Stimulated activated naive B cell treated with anti-CD40 and anti-IgM and Interleukin-4, amounts not matched to agents 10 μg/mL and 1 μg/mL and 100 μg/mL, for 72 hours (primary cell): ENCODE measurements at regions not wholly inside any gene's neighbourhood (a gene's known extent, or its start where the extent isn't known, plus 50 kb on each side); places are given as distances from the start of the nearest gene placed in this dataset.
A peak's percentile ranks its signal among the peaks of the same experiment; 100 is the strongest.

ENCODE experiments used
- ATAC-seq, 2 donors: fragments of 150-1000 bp; cut with Tn5 transposase; replicated peaks; 2 replicates each; pipeline ENCODE4 v1.10.0; 2021; ENCODE audit warnings: moderate library complexity in 1 of 2
- DNase-seq: peaks from one replicate; pipeline ENCODE4 v3.0.0; 2021
- H3K27ac Mint-ChIP-seq: one replicate; pipeline ENCODE4 v1.8.0; 2022; ENCODE audit warnings: mild to moderate bottlenecking, mixed read lengths
- H3K27me3 Mint-ChIP-seq, 2 donors: one replicate each; pipeline ENCODE4 v1.8.0; 2022; ENCODE audit warnings: mixed read lengths in 2 of 2
- H3K36me3 Mint-ChIP-seq, 2 donors: one replicate each; pipeline ENCODE4 v1.8.0; 2022; ENCODE audit warnings: mixed read lengths in 2 of 2, mild to moderate bottlenecking in 1 of 2
- H3K4me1 Mint-ChIP-seq, 2 donors: one replicate each; pipeline ENCODE4 v1.8.0; 2022; ENCODE audit warnings: mixed read lengths in 2 of 2, mild to moderate bottlenecking in 1 of 2
- H3K4me3 Mint-ChIP-seq, 2 donors: one replicate each; pipeline ENCODE4 v1.8.0; 2022; ENCODE audit warnings: mild to moderate bottlenecking in 2 of 2, mixed read lengths in 2 of 2, moderate library complexity in 1 of 2
- H3K9me3 Mint-ChIP-seq, 2 donors: one replicate each; pipeline ENCODE4 v1.8.0; 2022; ENCODE audit warnings: mixed read lengths in 2 of 2, mild to moderate bottlenecking in 1 of 2

DNA sequence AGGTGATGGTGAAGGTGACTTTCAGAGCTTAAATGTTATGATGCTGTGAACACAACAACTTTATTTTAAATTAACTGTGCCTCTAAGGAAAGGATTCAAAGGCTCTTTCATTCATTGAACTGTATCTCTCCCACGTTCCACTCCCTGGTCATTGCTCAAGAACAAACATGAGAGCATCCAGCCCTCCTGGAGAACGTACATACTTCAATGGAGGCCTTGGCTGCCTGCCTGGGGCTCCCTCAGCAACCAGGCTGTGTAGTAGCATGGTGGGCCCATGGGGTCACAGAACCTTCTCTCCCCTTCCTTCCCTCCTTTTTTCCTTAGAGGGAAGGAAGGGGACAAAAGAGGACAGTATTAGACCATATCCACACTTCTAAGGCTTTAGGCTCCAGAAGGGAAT lies 234.3 kb downstream of the CDC5L start:
- H3K4me3 Mint-ChIP-seq = no peak overlapping the region
- H3K9me3 Mint-ChIP-seq = no peaks in the 10 kb centered on the region
- H3K36me3 Mint-ChIP-seq = no peaks in the 10 kb centered on the region
- peaks cover 10 to 27% of the 10 kb centered on the region in 2 donors for H3K4me1 Mint-ChIP-seq
- ATAC-seq (no peak), DNase-seq (no peak)
- no peak overlapping the region for H3K27ac Mint-ChIP-seq
- peaks cover 0 to 5% of the 10 kb centered on the region in 2 donors for H3K27me3 Mint-ChIP-seq

DNA sequence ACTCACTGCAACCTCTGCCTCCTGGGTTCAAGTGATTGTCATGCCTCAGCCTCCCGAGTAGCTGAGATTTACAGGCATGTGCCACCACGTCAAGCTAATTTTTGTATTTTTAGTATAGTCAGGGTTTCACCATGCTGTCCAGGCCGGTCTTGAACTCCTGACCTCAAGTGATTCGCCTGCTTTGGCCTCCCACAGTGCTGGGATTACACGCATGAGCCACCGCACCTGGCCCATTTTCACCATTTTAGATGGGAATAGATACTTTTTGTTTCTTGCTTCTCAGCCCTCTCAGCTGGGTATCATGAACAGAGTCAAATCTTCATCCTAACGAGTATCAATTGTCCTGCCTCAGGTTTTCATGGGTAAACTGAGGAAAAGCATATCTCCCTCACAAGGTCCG lies 235.0 kb downstream of the CDC5L start:
- peaks cover 15 to 34% of the 10 kb centered on the region in 2 donors for H3K4me1 Mint-ChIP-seq
- no peaks in the 10 kb centered on the region for H3K36me3 Mint-ChIP-seq
- DNase-seq = no peak
- peaks cover 0 to 5% of the 10 kb centered on the region in 2 donors for H3K27me3 Mint-ChIP-seq
- ATAC-seq = no peak
- no peaks in the 10 kb centered on the region for H3K9me3 Mint-ChIP-seq
- no peak overlapping the region for H3K4me3 Mint-ChIP-seq
- no peak overlapping the region for H3K27ac Mint-ChIP-seq

DNA sequence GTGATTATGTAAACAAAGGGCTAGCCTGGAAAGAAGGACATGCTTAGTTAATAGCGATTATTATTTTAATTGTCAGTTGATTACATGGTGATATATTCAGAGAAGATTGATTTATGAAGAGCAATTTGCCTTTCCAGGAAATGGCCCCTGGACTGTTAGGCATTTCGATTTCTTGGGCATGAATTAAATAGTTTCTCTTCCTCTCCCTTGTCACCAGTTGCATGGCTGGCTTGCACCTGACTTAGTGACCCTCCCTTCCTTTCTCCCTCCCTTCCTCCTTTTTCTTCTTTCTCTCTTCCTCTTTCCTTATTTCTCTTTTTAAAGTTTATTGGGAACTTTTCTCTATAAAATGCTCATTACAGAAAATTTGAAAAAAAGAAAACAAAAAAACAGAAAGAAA lies 235.4 kb downstream of the CDC5L start:
- DNase-seq (no peak), ATAC-seq (no peak)
- Mint-ChIP-seq H3K27ac (no peak overlapping the region), H3K36me3 (no peaks in the 10 kb centered on the region), H3K4me3 (no peak overlapping the region), H3K4me1 (peaks cover 15 to 36% of the 10 kb centered on the region in 2 donors), H3K9me3 (no peaks in the 10 kb centered on the region), H3K27me3 (peaks cover 0 to 5% of the 10 kb centered on the region in 2 donors)

DNA sequence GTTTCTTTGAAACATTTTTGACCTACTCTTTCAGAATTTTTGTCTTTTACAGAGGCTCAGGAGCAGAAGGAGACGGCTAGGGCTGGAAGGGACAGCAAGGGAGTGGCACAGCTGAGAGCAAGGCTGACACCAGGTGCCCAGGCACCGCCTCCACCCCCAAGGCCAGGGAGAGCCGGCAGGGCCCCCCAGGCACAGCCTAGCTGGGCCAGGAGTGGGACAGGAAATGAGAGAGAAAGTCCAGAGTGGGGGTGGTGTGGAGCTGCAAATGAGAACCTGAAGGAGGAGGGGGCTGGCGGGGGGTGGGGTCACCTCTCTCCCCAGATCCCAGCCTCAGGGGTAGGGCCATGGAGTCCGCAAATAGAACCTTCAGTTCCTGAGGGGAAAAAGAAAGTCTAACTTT lies 236.7 kb downstream of the CDC5L start:
- H3K4me3 Mint-ChIP-seq = no peak overlapping the region
- peaks cover 13 to 30% of the 10 kb centered on the region in 2 donors for H3K4me1 Mint-ChIP-seq
- no peaks in the 10 kb centered on the region for H3K27me3 Mint-ChIP-seq
- DNase-seq (no peak), ATAC-seq (no peak)
- no peaks in the 10 kb centered on the region for H3K9me3 Mint-ChIP-seq
- no peaks in the 10 kb centered on the region for H3K36me3 Mint-ChIP-seq
- no peak overlapping the region for H3K27ac Mint-ChIP-seq

DNA sequence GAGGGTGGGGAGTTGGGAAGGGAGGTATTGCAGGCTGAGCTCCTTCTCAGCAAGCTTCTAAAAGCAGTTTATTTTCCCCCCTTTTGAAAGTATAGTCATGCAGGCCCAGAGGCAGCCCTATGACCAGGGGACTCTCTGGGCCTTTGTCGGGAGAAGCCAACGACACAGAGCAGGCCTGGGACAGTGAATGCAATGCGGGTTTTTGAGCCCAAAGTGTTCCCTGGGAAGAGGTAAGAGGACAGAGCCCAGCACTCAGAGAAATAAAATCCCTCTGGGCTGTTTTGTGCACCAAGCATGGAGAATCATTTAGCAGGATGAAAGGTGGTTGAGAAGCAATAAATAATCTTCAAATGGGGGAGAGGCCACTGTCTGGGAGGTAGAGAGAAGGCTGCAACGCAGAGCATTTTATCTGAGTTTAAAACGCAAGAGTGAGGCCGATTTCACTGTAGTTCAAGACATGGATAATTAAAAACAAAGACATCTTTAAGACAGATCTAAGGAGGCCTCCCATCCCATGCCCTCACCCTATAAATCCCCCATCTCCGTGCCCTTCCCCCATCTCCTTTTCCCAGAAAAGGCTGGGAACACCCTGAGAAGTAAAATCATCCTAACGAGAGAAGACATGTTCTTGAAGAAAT lies 237.5 kb downstream of the CDC5L start:
- H3K27me3 Mint-ChIP-seq = peaks cover 2 to 4% of the 10 kb centered on the region in 2 donors
- peaks cover 13 to 30% of the 10 kb centered on the region in 2 donors for H3K4me1 Mint-ChIP-seq
- H3K9me3 Mint-ChIP-seq = no peaks in the 10 kb centered on the region
- no peak overlapping the region for H3K27ac Mint-ChIP-seq
- no peak overlapping the region for H3K4me3 Mint-ChIP-seq
- ATAC-seq (no peak), DNase-seq (no peak)
- H3K36me3 Mint-ChIP-seq = no peaks in the 10 kb centered on the region

DNA sequence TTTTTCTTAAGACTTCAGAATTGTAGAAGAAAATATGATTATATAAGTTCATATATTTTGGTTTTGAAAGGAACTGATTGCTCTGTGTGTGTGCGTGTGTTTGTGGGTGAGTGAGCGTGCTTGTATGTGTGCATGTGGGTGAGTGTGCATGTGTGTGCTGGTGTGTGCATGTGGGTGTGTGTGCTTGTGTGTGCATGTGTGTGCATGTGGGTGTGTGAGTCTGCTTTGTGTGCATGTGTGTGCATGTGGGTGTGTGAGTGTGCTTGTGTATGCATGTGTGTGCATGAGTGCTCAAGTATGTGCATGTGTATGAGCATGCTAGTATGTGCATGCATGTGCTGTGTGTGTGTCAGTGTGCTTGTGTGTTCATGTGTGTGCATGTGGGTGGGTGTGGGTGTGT lies 238.5 kb downstream of the CDC5L start:
- ATAC-seq (no peak), DNase-seq (no peak)
- H3K27ac Mint-ChIP-seq = no peak overlapping the region
- no peaks in the 10 kb centered on the region for H3K36me3 Mint-ChIP-seq
- H3K27me3 Mint-ChIP-seq = peaks cover 4 to 5% of the 10 kb centered on the region in 2 donors
- H3K4me1 Mint-ChIP-seq = peaks cover 13 to 30% of the 10 kb centered on the region in 2 donors
- no peak overlapping the region for H3K4me3 Mint-ChIP-seq
- H3K9me3 Mint-ChIP-seq = no peaks in the 10 kb centered on the region

DNA sequence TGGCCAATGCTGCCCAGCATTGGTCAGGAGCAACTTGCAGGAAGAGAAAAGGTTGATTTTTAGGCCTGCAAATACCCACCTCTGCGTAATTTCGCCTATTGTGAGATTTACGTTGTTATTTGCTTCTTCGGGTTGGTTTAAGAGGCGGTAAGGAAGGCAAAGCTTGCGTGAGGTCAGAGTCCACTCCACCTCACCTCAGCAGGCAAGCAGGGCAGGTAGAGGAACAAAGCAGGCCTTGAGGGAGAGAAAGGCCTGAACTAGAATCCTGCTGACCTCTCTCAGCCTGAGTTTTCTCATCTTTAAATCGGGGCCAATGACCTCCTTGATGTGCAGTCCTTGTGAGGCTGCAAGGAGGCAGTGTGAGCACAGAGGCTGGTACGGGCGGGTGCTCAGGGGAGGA lies 239.1 kb downstream of the CDC5L start:
- H3K9me3 Mint-ChIP-seq = no peaks in the 10 kb centered on the region
- no peak overlapping the region for H3K27ac Mint-ChIP-seq
- peaks cover 4 to 5% of the 10 kb centered on the region in 2 donors for H3K27me3 Mint-ChIP-seq
- no peak overlapping the region for H3K4me3 Mint-ChIP-seq
- no peak for DNase-seq
- no peak for ATAC-seq
- H3K36me3 Mint-ChIP-seq = no peaks in the 10 kb centered on the region
- peaks cover 13 to 30% of the 10 kb centered on the region in 2 donors for H3K4me1 Mint-ChIP-seq

DNA sequence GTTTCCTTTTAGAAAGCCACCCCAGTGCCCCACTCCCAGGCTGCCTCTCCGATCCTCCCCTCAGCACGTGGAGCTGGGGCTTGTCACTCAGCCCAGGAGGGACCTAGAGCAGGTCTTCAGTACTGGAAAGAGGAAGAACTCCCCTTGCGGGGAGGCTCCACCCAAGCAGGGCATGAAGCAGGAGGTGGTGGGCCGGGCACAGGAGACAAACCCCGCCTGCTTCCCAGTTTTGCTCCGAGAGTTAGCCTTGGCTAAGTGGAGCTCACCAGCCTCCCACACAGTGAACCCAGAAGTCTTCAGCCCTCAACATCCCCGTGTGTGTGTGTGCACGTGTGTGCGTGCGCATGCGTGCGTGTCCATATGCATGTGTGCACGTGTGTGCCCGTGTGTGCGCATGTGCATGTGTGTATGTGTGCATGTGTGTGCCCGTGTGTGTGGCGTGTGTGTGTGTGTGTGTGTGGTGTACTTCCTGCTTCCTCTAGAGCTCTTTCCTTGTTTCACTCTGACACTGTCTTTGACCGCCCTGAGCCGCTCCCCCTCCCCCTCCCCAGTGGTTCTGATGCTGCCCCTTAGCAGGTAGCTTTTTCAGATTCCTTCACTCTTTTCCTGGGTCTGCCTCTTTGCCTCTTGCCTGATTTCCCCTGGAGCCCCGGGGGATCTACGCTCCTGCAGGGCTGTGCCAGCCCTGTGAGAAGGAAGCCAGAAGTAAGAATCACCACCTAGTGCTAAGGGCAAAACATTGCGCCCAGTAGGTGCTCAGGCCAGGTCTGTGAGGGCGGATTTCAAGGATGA lies 239.8 kb downstream of the CDC5L start:
- H3K36me3 Mint-ChIP-seq = no peaks in the 10 kb centered on the region
- no peak overlapping the region for H3K27ac Mint-ChIP-seq
- H3K4me1 Mint-ChIP-seq = peaks cover 13 to 30% of the 10 kb centered on the region in 2 donors
- H3K27me3 Mint-ChIP-seq = peaks cover 4 to 5% of the 10 kb centered on the region in 2 donors
- DNase-seq (peak; percentile 2), ATAC-seq (peak; percentile 69 to 77)
- no peaks in the 10 kb centered on the region for H3K9me3 Mint-ChIP-seq
- peak overlapping the region in 1 of 2 donors; percentile 36 for H3K4me3 Mint-ChIP-seq

DNA sequence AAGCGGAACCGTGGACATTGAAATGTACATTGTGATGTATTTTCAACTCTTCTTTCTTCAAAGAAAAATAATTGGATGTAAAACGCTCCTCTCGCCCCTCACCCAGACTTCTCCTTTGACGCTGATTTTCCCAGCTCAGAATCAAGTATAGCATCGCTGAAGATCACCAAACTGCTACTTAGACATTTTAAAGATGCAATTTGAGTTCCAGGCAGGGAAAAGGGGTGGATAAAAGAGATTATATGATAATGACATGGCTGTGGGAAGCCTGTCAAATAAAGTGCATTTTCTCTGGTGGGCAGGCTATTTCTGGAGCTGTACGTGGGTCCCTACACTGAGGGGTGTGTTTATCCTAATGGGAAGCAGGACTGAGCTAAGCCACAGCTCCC lies 240.4 kb downstream of the CDC5L start:
- Mint-ChIP-seq H3K9me3 (no peaks in the 10 kb centered on the region), H3K27ac (no peak overlapping the region), H3K4me1 (peaks cover 13 to 27% of the 10 kb centered on the region in 2 donors), H3K27me3 (peaks cover 4 to 5% of the 10 kb centered on the region in 2 donors), H3K4me3 (no peak overlapping the region), H3K36me3 (no peaks in the 10 kb centered on the region)
- ATAC-seq = no peak
- no peak for DNase-seq

DNA sequence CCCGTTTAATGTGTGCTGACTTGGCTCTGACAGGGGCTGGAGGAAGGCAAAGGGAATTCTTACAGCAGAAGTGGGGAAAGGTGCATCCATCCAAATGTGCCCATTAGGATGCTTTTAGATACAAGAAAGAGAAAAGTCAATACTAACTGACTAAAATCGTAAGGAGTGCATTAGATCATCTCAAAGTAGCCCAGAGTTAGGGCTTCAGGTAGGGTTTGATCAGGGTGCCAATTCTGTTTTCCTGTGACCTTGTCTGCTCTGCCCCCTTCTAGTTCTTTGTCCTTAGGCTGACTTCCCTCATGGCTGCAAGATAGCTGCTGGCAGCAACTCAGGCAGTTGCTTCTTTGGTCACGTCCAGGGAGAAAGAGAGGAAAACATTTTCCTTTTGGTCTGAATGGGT lies 240.8 kb downstream of the CDC5L start:
- no peaks in the 10 kb centered on the region for H3K36me3 Mint-ChIP-seq
- no peak overlapping the region for H3K4me3 Mint-ChIP-seq
- no peak overlapping the region for H3K27ac Mint-ChIP-seq
- peaks cover 12 to 22% of the 10 kb centered on the region in 2 donors for H3K4me1 Mint-ChIP-seq
- H3K27me3 Mint-ChIP-seq = peaks cover 4 to 5% of the 10 kb centered on the region in 2 donors
- ATAC-seq (no peak), DNase-seq (no peak)
- no peaks in the 10 kb centered on the region for H3K9me3 Mint-ChIP-seq

DNA sequence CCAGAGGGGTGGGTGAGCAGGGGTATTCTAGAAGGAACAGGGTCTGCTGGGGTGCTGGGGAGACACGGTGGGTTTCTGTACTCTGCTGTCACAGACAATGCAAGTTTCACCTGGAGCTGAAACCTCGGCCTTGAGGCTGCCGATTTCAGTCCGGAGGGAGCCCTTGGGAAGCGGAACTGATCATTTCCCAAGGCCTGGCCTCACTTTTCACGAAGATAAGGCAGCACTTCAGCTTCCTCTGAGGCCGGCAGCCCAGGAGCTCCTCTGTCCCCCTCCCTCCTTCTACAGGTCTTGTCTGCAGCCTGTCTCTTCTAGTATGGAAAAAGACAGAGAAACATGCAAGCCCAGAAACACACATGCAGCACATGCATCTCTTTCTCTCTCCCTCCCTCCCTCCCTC lies 242.1 kb downstream of the CDC5L start:
- no peak for ATAC-seq
- Mint-ChIP-seq H3K27ac (no peak overlapping the region), H3K27me3 (peaks cover 4 to 10% of the 10 kb centered on the region in 2 donors), H3K4me1 (peaks cover 10 to 13% of the 10 kb centered on the region in 2 donors), H3K9me3 (no peaks in the 10 kb centered on the region), H3K36me3 (no peaks in the 10 kb centered on the region), H3K4me3 (no peak overlapping the region)
- no peak for DNase-seq

DNA sequence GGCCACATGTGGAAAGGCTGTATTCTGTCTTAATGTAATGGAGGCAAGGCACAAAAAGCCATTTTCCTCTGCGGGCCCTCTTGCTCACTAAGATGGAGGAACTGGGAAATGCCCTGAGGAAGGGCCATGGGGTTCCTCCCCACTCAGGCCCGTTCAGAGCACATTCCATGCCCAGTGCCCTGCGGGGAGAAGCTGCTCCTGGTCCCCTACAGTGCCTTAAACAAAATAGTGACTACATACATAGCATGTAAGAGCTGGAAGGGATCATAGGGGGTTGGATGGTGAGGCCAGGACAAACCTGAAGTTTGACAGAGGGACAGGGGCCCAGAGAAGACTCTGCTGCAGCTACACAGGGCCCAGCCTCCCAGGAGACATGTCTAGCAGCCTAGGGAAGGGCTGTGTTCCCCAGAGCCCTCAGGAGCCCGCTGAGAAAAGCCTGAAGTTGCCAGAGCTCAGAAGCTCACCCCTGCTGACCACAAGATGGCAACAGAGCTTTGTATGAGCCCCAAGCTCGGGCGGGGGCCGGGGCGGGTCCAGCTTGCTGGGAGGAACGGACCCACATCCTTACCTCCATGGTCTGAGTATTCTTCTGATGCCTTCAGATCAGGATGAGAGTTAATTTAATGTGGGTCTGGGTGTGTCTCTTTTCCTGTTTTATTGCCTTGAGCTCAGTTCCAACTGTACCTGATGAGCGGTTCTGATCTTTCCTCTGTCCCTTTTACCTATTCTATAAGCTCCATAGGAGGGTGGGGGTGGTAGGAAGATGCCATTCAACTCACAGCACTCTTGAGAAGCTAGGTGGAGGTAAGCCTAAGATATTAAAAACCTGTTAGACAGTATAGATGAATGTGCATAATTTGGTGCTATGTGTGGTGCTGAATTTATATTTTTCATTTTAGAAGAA lies 242.9 kb downstream of the CDC5L start:
- Mint-ChIP-seq H3K36me3 (no peaks in the 10 kb centered on the region), H3K27me3 (peaks cover 4 to 10% of the 10 kb centered on the region in 2 donors), H3K4me1 (peaks cover 10 to 13% of the 10 kb centered on the region in 2 donors), H3K9me3 (no peaks in the 10 kb centered on the region), H3K4me3 (no peak overlapping the region), H3K27ac (no peak overlapping the region)
- peak; percentile 42 to 57 for ATAC-seq
- DNase-seq = no peak

DNA sequence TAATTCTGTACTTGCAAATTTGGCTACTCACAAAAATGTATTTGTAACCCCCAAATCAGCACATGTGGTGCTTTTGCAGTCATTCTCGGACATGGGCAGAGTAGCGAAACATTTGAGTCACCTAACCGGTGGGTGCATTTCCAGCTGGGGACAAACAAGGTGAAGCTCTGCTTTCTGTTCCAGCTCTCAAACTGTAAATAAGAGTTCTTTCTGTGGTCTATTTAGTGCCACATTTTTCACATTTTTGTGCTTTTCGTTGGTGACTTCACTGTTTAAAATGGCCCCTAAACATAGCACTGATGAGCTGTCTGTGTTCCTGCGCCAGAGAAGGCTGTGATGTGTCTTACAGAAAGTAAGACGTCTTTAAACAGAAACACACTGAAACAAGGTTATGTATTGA lies 244.5 kb downstream of the CDC5L start:
- ATAC-seq = no peak
- Mint-ChIP-seq H3K27ac (no peak overlapping the region), H3K27me3 (peaks cover 4 to 13% of the 10 kb centered on the region in 2 donors), H3K4me3 (no peak overlapping the region), H3K4me1 (peaks cover 5 to 8% of the 10 kb centered on the region in 2 donors), H3K9me3 (no peaks in the 10 kb centered on the region), H3K36me3 (no peaks in the 10 kb centered on the region)
- DNase-seq = no peak

DNA sequence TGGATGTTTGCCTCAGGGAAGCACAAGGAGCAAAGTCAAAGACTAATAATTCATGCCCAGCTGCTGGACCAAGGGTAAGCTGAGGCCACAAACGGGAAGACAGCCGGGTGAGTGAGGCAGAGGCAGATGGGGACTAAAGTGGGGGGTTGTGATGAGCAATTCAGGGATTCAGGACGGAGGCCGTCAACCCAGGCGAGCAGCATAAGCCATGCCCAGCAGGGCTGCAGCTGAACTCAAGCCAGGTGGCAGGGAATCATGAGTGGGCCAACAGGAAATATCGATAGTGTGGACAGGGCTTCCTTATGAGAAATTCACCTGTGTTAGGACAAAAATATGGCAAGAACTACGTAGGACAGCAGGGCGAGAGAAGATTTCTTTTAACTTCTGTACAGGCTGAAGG lies 246.8 kb downstream of the CDC5L start:
- DNase-seq (no peak), ATAC-seq (no peak)
- Mint-ChIP-seq H3K36me3 (no peaks in the 10 kb centered on the region), H3K27me3 (peaks cover 4 to 14% of the 10 kb centered on the region in 2 donors), H3K4me3 (no peak overlapping the region), H3K27ac (no peak overlapping the region), H3K4me1 (no peaks in the 10 kb centered on the region), H3K9me3 (peaks cover 0 to 2% of the 10 kb centered on the region in 2 donors)
